NCI-H1417 treated with DMSO at 0.1 percent for 48 hours (cell line): ENCODE measurements at regions not wholly inside any gene's neighbourhood (a gene's known extent, or its start where the extent isn't known, plus 50 kb on each side); places are given as distances from the start of the nearest gene placed in this dataset.
"Not testable (repeated sequence)": the region's sequence is repeated elsewhere in the genome, so short reads cannot be mapped to it uniquely, and the experiment has no call there.

Source experiments
- DNase-seq: peaks from one replicate; lab custom pipeline; 2025; lab: John Stamatoyannopoulos, UW

DNA sequence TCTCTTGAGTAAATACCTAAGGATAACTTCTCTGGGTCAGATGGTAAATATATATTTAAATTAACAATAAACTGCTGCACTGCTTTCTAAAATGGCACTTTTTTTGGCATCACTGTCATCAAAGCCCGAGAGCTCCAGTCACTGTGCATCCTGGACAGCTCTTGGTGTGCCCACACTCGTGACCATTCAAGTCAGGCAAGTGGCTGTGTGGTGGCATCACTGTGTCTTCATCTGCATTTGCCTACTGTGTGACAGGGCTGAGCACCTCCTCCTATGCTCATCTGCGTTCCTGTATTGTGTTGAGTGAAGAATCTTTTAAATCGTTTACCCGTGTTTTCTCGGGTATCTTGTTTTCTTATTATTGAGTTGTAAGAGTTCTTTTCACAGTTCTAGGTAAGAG lies 568.1 kb upstream of the SALL3 start:
- DNase-seq = no peak

DNA sequence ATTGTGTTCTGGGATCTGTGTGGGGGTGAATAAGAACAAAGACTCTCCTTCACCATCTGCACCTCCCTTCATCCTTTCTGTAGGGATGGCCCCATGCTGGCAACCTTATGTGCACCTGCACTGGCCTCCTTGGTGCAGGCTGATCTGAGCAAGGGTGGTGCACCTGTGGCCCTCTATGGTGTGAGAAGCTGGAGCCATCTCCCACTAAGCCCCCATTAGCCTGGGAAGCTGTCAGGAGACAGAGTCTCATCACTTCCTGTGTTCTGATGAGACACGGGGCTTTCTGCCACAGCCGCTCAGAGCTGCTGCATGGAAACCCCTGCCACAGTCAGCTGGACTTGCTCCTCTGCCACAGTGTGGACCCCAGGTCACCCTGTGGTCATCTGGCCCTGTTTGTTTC lies 565.3 kb upstream of the SALL3 start:
- DNase-seq = no peak

DNA sequence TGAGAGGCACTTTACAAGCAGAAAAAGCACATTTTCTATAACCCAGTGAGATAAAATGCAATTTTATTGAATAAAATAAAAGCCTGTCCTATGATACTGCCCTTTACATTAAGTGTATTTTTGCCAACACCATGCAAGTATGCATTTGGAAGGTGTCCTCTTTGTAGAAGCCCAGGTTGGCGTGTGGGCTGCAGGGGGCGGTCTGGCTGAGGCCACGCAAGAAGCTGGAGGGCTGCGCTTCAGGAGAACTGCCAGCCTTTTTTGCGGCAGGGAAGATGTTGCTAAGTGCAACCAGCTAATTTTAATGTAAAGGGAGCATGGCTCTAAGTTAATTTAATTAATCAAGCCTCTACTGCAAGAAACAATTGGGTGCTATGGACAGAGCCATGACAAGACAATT lies 562.8 kb upstream of the SALL3 start:
- no peak for DNase-seq

DNA sequence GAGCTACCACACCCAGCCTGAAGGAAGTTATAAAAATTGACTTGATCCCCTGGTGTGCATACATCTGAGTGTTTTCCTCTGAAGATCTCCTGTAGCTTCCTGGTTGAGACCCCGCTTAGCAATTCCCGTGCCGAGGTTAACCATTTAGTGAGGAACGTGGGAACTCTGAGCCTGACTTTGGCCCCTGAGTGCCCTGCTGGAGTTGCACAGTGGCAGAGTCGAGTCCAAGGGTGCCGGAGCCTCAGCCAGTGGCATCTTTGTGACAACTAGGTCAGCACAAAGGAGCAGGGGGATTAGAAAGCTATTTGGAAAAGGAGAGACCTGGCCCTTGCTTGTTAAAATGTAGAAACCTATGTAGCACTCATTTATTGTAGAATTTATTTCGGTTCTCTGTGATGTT lies 561.2 kb upstream of the SALL3 start:
- DNase-seq = no peak

DNA sequence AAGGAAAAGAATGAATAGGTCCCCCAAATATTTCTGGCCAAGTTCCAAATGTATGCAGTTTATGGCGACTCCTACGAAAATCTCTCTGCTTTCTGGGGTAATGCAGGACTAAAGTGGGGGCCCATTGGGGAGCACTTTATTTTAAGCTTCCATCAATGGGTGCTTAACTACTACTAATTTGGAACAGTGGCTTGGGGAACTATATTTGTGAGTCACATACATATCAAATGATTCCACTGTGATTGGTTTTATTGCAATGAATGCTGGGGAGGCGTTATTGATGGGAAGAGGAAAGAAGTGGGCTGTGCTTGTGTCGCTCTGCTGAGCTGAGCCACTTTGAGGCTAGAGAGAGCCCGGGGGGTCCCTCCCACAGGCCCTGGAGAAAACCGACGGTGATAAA lies 560.4 kb upstream of the SALL3 start:
- DNase-seq = no peak

DNA sequence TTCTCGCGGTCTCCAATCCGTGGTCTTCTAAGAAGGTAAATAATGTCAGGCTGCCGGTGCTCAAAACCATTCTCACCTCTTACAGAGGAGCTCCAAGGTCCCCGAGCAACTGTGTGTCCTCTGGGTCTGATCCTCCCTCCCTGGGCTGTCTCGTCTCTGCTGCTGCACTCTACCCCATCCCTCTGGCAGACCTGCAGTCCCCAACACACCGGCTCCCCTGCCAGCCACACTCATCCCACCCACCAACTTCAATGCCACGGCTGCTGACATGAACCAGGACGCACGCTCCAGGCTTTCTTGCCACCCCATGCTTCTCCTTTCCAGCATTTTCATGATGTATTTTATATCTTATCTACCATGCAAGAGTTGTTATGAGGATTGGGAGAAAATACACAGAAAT lies 559.5 kb upstream of the SALL3 start:
- no peak for DNase-seq

DNA sequence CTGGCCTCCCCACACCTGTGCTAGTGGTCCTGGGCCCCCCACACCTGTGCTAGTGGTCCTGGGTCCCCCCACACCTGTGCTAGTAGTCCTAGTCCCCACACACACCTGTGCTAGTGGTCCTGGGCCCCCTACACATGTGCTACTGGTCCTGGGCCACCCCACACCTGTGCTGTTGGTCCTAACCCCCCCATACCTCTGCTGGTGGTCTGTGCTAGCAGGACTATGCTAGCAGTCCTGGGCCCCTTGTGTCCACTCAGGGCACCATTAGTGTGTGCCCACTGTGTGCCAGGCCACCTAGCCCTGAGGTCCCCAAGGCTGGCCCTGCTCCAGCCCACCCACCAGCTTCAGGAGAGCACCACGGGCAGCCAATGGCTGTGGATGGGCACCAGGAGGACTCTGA lies 558.2 kb upstream of the SALL3 start:
- no peak for DNase-seq

DNA sequence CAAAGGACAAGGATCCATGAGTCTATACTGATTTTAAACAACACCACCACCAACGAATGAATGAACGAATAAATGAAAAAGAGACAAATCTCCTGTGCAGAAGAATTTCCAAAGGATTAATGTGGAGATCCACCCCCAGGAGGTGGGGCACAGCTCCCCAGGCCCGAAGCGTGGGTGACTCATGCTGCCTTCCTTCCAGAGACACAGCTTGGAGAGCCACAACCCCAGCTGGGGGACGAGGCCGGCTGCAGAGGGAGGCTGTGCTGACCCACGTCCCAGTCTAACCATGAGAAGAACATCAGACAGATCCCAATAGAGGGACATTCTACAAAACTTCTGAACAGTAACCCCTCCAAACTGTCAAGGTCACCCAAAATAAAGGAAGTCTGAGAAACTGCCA lies 557.3 kb upstream of the SALL3 start:
- DNase-seq = no peak

DNA sequence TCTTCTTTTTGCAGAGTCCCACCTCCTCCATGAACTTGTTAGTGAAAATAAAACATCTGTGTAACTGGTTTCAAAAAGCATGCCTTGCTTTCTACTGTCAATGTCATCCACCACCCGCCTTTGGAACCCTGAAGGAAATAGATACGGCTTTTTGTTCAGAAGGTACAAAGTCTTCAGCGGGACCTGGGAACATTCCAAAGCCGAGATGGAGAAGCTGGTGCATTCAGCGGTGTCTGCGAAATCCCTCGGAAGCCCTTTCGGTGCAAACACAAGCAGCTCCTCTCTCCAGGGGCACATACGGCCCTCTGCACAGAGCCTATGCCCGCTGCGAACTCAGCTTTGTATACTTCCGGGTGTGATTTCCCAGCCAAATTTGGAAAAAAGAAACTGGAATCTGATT lies 555.8 kb upstream of the SALL3 start:
- no peak for DNase-seq

DNA sequence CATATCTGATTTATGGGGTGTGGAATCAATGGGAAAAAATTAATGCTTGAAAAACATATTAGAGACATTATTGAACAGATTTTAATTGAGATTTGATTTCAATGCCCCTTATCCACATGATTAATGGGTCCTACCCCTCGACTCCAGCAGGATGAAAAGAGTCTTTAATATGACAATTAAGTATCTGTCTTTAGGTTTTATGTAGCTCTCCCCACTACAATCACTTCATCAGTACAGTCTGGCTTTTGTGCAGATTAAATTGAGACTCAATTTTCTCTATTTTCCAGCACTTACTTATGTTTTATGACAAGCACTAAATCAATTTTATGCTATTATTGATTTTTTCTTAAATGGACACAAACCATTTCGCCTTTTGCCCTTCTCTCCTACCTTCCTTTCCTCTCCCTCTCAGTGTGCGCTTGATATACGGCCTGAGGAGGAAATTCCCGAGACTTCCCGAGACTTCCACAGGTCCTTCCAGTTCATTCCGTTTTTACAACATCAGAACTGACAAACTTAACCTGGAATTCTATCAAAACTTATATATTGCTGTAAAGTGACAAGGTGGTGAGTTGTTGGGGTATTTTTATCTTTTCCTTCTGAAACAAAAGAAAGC lies 555.1 kb upstream of the SALL3 start:
- no peak for DNase-seq

DNA sequence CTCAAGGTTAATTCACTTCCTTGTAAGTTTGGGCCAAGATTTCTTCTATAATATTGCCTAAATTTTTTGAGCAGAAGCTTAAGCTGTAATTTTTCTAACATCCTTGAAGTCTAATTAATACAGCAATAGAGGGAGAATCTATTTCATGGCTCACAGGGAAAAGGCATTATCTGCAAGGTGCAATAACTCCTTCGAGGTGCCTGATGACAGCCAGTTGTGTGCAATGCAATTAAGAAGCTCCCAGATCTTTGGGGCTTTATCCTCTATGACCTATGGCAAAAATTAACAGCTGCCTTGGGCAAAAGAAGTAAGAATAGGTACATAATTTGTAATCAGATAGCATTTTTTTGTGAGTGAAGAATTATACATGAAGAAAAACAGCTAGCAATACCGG lies 554.6 kb upstream of the SALL3 start:
- DNase-seq = no peak

DNA sequence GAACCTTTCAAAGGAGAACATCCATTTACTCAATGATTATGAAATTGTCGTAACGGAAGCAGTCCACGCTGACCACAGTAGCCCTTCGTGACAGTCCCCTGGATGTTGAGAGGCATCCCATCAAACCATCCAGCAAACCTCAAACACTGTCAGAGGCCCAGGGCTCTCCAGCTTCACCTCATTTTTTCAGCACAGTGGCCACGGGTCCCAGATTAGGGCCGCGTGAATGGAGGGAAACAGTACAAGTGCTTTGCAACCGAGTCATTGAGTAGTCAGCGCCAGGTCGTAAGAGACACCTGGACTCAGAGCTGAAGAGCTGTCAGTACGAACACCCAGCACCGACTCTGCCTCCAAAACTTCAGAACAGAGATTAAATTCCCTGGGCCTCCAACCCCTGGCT lies 552.5 kb upstream of the SALL3 start:
- no peak for DNase-seq

DNA sequence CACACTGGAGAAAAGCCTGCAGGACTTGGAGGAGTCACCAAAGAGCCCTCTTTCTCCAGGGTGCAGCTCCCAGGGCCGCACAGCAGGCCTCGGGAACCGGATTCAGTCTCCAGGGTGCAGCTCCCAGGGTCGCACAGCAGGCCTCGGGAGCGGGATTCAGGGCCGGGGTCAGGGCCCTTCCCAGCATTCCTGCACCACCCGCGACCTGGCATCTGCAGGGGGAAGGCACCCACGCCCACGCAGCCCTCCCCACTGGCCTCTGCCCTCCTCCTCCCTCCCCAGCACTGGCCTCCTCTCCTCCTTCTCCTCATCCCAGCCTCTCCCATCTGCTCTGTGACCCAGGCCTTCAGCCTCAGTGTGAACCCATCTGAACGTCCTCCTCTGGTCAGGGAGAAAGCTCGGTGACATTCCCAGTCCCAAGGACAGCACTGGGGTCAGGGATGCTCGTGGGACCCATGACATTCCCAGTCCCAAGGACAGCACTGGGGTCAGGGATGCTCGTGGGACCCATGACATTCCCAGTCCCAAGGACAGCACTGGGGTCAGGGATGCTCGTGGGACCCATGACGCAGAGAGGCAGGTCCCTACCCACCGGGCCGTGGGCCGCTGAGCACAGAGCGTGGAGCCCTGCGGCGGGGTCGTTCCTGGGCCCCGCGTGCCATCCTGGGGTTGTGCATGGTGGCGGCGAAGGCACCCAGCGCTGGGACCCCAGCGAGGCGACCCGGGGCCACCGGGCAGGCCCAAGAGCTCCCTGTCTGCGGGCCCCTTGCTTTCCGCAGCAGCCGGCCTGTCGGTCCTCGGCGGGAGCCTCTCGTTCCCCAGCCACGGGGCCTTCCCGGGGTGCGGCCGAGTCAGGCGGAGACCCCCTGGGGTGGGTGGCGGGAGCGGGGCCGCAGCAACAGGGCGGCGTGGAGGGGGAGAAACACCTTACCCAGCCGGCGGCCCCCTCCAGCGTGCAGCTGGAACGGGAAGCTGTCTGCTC lies 550.2 kb upstream of the SALL3 start:
- DNase-seq = no peak

DNA sequence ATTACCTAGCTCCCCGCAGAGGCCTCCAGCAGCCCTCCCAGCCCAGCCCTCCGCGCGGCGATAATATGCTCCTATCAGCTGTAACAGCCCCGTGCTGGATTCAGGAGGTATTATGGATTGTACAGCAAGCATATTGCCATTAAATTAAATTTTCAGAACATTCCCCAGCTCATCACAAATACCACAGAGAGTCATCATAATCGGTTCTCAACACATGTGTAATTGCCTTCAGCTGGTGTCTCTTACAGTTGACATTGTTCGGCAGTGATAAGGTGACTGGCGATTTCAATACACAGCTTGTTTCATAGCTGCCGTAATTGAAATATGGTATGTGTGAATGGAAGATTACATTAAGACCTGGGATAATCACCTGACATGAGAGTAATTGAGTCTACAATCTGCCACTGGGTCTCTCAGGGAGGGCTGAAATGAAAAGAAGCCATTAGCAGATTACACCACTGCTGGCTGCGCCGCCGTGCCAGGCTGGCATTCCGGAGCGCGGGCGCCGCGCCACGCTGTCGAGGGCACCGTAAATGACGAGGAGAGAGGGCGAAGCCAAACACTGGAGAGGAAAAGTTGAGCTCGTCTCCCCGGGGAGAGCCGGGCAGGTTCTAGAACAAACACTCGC lies 549.4 kb upstream of the SALL3 start:
- peak; percentile 62 for DNase-seq

DNA sequence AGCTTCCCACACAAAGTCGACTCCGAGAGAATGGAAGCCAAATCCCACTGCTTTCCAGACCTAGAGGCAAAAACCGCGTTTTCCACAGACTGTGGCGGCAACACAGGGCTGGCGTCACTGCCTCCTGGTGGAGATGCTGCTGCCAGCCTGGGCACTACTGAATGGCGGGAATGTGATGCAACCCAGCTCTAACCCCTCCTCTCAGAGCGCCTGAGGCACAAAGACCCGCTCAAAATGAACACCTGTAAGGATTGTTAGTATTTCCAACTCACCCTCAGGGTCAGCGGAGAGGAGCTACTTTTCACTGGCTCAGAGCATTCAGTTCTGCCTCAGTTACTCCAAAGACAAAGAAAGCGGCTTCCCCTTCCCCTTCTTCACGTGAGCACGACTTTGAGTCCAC lies 548.0 kb upstream of the SALL3 start:
- no peak for DNase-seq

DNA sequence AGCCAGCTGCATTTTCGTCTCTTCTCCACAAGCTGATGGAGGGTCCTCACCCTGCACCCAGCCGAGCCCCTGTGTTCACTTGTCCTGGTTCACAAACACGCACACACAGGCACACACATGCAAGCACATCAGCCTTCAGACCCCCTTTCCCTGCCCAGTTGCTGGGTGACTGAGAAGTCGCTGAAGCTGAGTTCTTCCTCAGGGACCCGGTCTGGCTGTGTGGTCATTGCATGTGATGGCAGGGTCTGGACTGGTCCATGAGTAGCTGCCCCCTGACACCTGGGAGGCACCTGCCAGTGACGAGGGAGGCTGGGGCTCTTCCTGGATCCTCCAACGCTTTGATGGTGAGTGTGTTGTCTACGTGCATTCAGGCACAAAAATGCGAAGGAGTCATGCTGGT lies 546.1 kb upstream of the SALL3 start:
- DNase-seq = no peak

DNA sequence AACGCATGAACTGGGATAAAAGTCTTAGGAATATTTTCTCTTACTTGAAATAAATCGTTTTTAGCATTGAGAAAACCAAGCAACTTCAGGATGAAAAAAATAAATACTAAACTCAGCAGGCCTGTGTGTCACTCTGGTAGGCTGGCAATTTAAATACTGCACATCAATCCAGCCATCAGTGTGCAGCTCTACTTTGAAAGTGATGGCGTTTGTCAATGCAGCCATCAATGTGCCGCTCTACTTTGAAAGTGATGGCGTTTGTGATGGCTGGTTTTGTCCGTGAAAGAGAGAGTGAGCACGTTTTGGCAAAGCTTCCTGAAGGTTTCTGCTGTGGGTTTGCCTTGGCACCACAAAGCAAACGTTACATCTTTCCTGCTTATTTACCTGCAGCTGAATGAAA lies 543.5 kb upstream of the SALL3 start:
- DNase-seq = no peak

DNA sequence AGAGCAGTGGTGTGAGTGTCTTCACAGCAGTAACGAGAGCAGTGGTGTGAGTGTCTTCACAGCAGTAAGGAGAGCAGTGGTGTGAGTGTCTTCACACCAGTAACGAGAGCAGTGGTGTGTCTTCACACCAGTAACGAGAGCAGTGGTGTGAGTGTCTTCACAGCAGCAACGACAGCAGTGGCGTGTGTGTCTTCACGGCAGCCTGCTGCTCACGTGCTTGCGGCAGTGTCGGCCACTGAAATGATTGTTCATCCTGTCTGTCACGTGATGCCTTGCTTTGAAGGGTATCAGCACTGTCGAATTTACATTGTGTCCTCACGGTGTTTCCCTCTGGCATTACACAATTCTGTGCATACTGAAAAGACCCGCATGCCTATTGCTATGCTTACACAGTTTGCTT lies 541.4 kb upstream of the SALL3 start:
- DNase-seq = not testable (repeated sequence)

DNA sequence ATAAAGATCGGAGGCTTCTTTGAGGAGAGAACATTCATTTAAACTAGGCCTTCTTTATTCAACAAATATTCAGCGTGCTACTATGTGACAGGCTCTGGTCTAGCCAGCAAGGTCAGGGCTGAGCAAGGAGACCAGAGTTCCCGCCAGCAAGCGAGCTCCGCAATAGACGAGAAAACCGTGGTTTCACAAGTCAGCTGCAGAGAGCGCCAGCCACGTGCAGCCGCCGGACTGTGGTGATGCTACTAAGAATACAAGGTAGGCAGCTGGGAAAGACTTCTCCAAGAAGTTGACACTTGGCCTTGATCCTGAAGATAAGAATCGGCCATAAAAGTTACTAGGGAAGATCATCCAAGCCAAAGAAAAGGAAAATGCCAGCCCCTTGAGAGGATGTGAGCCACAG lies 533.7 kb upstream of the SALL3 start:
- DNase-seq = no peak

DNA sequence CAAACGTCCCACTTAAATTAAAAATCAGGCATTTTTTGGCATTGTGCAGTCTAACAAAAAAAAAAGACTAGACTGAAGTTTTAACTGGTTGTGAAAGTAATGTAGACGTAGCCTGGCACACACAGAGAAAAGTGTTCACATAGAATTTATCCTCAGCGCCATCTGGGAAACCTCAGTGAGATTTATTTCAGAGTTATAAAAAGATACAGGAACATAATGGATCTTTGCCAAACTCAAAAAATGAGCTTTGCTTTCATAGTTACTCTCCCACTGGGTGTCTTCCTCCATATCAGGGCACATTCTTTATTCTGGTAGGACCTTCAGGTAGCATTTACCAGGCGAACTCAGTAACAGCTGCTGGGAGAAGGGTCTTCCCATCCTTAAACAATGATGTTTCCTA lies 532.4 kb upstream of the SALL3 start:
- no peak for DNase-seq

DNA sequence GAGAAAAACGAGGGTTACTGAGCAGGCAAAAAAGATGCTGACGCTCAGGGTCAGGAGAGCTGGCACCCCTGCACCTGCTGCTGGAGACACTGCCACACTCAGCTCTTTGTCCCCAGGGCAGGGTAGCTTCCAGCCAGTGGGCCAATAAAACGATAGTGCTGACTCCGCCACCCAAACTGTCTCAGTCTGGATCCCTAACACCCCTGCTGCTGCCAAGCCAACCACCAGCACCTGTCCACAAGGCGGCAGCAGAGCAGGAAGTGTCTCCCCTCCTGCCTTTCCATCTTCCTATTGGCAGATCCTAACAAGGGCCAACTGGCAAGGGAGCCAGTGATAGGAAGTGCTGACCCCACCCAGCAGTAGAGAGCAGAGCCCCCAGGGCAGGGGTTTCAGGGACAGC lies 531.5 kb upstream of the SALL3 start:
- no peak for DNase-seq

DNA sequence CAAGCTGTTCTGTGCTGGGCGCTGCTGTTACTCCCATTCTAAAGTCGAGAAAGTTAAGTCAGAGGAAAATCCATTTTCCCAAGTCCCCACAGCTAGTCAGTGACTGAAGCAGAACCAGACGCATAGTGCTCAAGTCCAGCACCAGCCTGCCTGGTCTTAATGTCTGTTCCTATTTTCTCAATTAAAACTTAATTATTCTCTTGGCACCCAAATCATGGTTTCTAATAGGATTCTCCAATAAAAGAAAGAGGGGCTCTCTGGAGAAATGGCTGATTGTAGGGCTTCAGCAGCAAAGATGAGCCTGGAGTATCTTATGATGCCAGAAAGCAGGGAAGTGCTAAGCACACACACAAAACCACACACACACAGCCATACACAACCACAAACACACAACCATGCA lies 531.0 kb upstream of the SALL3 start:
- no peak for DNase-seq

DNA sequence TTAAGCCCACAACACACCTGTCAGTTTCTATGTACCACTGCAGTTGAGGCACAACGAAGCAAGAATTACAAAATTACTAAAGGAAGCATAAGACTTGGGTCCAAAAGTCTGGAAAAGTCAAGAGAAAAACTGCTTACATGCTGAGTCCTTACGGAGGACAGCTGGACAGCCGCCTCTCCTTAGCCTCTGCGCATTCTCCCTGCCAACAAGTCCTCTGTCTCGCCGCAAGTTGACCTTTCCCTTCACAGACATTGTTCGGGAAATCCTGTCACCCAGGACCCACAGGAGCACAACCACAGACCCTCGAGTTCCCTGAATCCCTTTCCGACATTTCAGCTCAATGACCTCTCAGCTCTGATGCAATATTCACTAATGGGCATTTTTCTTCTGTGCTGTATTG lies 525.4 kb upstream of the SALL3 start:
- no peak for DNase-seq
